Neural progenitor cell (in vitro differentiated cells): ENCODE measurements at regions not wholly inside any gene's neighbourhood (a gene's known extent, or its start where the extent isn't known, plus 50 kb on each side); places are given as distances from the start of the nearest gene placed in this dataset.

Experiments used
- DNase-seq: peaks from one replicate; pipeline ENCODE4 v3.0.0-alpha.2; 2016; ENCODE audit warnings: low spot score
- H2AFZ ChIP-seq: fragments of 200-600 bp; sonication (generic); replicated peaks from 2 replicates; pipeline ENCODE4 v1.6.1; 2016; ENCODE audit warnings: antibody characterized with exemption
- H3F3A ChIP-seq: fragments of 200-600 bp; sonication (generic); 2 replicates; pipeline ENCODE4 v1.6.1; 2016; ENCODE audit warnings: antibody characterized with exemption, low read depth
- H3K27ac ChIP-seq: fragments of 200-600 bp; sonication (generic); 2 replicates; pipeline ENCODE4 v1.5.1; 2016; ENCODE audit warnings: mild to moderate bottlenecking
- H3K27me3 ChIP-seq: fragments of 200-600 bp; sonication (generic); 2 replicates; pipeline ENCODE4 v1.6.1; 2016; ENCODE audit warnings: mild to moderate bottlenecking, moderate library complexity
- H3K36me3 ChIP-seq: fragments of 200-600 bp; sonication (generic); 2 replicates; pipeline ENCODE4 v1.5.1; 2016
- H3K4me1 ChIP-seq: fragments of 200-600 bp; sonication (generic); 2 replicates; pipeline ENCODE4 v1.6.1; 2016; ENCODE audit warnings: mixed run types
- H3K4me2 ChIP-seq: fragments of 200-600 bp; sonication (generic); 2 replicates; pipeline ENCODE4 v1.6.1; 2016
- H3K4me3 ChIP-seq: fragments of 200-600 bp; sonication (generic); 2 replicates; pipeline ENCODE4 v1.5.1; 2016
- H3K79me2 ChIP-seq: fragments of 200-600 bp; sonication (generic); 2 replicates; pipeline ENCODE4 v1.6.1; 2016; ENCODE audit warnings: low read depth
- H3K9ac ChIP-seq: fragments of 200-600 bp; sonication (generic); 2 replicates; pipeline ENCODE4 v1.6.1; 2016
- H3K9me3 ChIP-seq: fragments of 200-600 bp; sonication (generic); 2 replicates; pipeline ENCODE4 v1.5.1; 2016; ENCODE audit warnings: low read depth
- H4K20me1 ChIP-seq: fragments of 200-600 bp; sonication (generic); 2 replicates; pipeline ENCODE4 v1.6.1; 2016; ENCODE audit warnings: low read depth
- H3K27ac Mint-ChIP-seq: 3 replicates; pipeline ENCODE4 v1.8.0; 2021; ENCODE audit warnings: mixed read lengths
- H3K27me3 Mint-ChIP-seq: 2 replicates; pipeline ENCODE4 v1.8.0; 2022; ENCODE audit warnings: low read depth, mild to moderate bottlenecking, inconsistent platforms, moderate library complexity, mixed read lengths; ENCODE audit not compliant: insufficient read depth
- H3K36me3 Mint-ChIP-seq: 3 replicates; pipeline ENCODE4 v1.8.0; 2021; ENCODE audit warnings: mixed read lengths
- H3K4me1 Mint-ChIP-seq: 3 replicates; pipeline ENCODE4 v1.8.0; 2021; ENCODE audit warnings: mixed read lengths
- H3K4me3 Mint-ChIP-seq: 3 replicates; pipeline ENCODE4 v1.8.0; 2021; ENCODE audit warnings: mild to moderate bottlenecking, moderate library complexity, mixed read lengths
- H3K9me3 Mint-ChIP-seq: 3 replicates; pipeline ENCODE4 v1.8.0; 2020; ENCODE audit warnings: mixed read lengths
- EZH2 ChIP-seq: fragments of 200-600 bp; sonication (generic); IDR thresholded peaks from 2 replicates; pipeline ENCODE4 v1.6.1; 2017; ENCODE audit warnings: antibody characterized with exemption, mild to moderate bottlenecking, moderate library complexity
- EZH2phosphoT487 ChIP-seq: fragments of 200-600 bp; sonication (generic); IDR thresholded peaks from 2 replicates; pipeline ENCODE4 v1.6.1; 2017; ENCODE audit warnings: antibody characterized with exemption
- TF ChIP-seq, protein P1 (sequence below): fragments of 200-600 bp; sonication (generic); IDR thresholded peaks from 2 replicates; pipeline ENCODE4 v1.5.1; 2017; ENCODE audit warnings: antibody characterized with exemption, mild to moderate bottlenecking

DNA sequence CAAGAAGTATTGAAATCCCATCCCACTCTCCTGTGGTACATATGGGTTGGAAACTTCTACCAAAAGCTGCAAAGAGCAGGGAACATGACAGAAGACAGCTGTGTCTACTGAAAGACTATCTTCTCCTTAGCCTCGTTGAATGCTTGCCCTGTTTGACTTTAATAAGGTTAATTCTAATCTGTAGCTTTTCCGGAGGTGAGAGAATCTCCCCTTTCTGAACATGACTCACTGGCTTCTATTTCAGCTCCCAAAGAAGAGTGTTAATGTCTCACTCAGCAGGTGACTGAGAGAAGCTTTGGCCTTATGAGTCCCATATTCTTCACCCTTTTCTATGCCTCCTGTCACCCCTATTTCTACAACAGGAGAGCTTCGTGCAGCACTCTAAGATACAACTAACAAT lies 88.3 kb downstream of the HHIPL2 start:
- H3K27ac Mint-ChIP-seq: no peak overlapping the region
- H3K9ac ChIP-seq: no peak overlapping the region
- peaks cover 6% of the 10 kb centered on the region for H3K4me1 Mint-ChIP-seq
- no peaks in the 10 kb centered on the region for H3K27me3 ChIP-seq
- no peak overlapping the region for H3K4me2 ChIP-seq
- H3K27ac ChIP-seq: no peak overlapping the region
- H3K36me3 ChIP-seq: no peaks in the 10 kb centered on the region
- no peaks in the 10 kb centered on the region for H3K9me3 ChIP-seq
- no peak for DNase-seq
- H3F3A ChIP-seq: no peaks in the 10 kb centered on the region
- H4K20me1 ChIP-seq: no peaks in the 10 kb centered on the region
- H2AFZ ChIP-seq: no peak overlapping the region
- H3K9me3 Mint-ChIP-seq: peaks cover 10% of the 10 kb centered on the region
- H3K79me2 ChIP-seq: no peaks in the 10 kb centered on the region
- no peak overlapping the region for H3K4me3 Mint-ChIP-seq
- TF ChIP-seq EZH2phosphoT487: no peak
- TF ChIP-seq, protein P1, sequence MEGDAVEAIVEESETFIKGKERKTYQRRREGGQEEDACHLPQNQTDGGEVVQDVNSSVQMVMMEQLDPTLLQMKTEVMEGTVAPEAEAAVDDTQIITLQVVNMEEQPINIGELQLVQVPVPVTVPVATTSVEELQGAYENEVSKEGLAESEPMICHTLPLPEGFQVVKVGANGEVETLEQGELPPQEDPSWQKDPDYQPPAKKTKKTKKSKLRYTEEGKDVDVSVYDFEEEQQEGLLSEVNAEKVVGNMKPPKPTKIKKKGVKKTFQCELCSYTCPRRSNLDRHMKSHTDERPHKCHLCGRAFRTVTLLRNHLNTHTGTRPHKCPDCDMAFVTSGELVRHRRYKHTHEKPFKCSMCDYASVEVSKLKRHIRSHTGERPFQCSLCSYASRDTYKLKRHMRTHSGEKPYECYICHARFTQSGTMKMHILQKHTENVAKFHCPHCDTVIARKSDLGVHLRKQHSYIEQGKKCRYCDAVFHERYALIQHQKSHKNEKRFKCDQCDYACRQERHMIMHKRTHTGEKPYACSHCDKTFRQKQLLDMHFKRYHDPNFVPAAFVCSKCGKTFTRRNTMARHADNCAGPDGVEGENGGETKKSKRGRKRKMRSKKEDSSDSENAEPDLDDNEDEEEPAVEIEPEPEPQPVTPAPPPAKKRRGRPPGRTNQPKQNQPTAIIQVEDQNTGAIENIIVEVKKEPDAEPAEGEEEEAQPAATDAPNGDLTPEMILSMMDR: no peak
- TF ChIP-seq EZH2: no peak
- no peak overlapping the region for H3K4me3 ChIP-seq
- H3K4me1 ChIP-seq: no peaks in the 10 kb centered on the region
- H3K27me3 Mint-ChIP-seq: peaks cover 7% of the 10 kb centered on the region
- no peaks in the 10 kb centered on the region for H3K36me3 Mint-ChIP-seq

DNA sequence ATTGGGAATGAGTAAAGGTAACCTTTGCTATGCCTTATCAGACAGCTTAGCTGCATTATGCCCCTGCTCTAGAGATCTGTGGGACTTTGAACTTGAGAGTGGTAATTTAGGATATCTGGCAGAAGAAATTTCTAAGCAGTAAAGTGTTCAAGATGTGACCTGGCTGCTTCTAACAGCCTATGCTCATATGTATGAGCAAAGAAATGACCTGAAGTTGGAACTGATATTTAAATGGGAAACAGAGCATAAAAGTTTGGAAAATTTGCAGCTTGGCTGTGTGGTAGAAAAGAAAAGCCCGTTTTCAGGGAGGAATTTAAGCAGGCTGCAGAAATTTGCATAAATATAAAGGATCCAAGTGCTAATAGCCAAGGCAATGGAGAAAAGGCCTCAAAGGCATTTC lies 90.4 kb downstream of the HHIPL2 start:
- no peaks in the 10 kb centered on the region for H3K4me1 ChIP-seq
- Mint-ChIP-seq H3K36me3 (no peaks in the 10 kb centered on the region), H3K4me1 (peaks cover 15% of the 10 kb centered on the region), H3K27me3 (peaks cover 6% of the 10 kb centered on the region), H3K4me3 (no peak overlapping the region), H3K27ac (no peak overlapping the region), H3K9me3 (peaks cover 9% of the 10 kb centered on the region)
- no peak overlapping the region for H3K27ac ChIP-seq
- no peak overlapping the region for H3K4me2 ChIP-seq
- no peaks in the 10 kb centered on the region for H3K79me2 ChIP-seq
- no peaks in the 10 kb centered on the region for H3K36me3 ChIP-seq
- no peak for TF ChIP-seq EZH2phosphoT487
- TF ChIP-seq EZH2: no peak
- TF ChIP-seq, protein P1: no peak
- H3K27me3 ChIP-seq: no peaks in the 10 kb centered on the region
- DNase-seq: no peak
- H3F3A ChIP-seq: no peaks in the 10 kb centered on the region
- H3K9me3 ChIP-seq: no peaks in the 10 kb centered on the region
- no peak overlapping the region for H2AFZ ChIP-seq
- H3K9ac ChIP-seq: no peak overlapping the region
- H3K4me3 ChIP-seq: no peak overlapping the region
- H4K20me1 ChIP-seq: no peaks in the 10 kb centered on the region

DNA sequence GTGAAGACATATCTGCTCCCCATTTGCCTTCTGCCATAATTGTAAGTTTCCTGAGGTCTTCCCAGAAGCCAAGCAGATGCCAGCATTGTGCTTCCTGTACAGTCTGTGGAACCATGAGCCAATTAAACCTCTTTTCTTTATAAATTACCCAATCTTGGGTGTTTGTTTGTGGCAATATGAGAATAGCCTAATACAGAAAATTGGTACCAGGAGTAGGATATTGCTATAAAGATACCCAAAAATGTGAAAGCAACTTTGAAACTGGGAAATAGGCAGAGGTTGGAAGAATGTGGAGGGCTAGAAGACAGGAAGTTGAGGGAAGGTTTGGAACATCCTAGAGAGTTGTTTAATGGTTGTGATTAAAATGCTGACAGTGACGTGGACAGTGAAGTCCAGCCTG lies 90.8 kb downstream of the HHIPL2 start:
- Mint-ChIP-seq H3K4me1 (peaks cover 15% of the 10 kb centered on the region), H3K9me3 (peaks cover 9% of the 10 kb centered on the region), H3K27ac (no peak overlapping the region), H3K4me3 (no peak overlapping the region), H3K27me3 (peaks cover 7% of the 10 kb centered on the region), H3K36me3 (no peaks in the 10 kb centered on the region)
- no peak for DNase-seq
- H3K4me3 ChIP-seq: no peak overlapping the region
- no peak overlapping the region for H2AFZ ChIP-seq
- H3K36me3 ChIP-seq: no peaks in the 10 kb centered on the region
- H3F3A ChIP-seq: no peaks in the 10 kb centered on the region
- no peak overlapping the region for H3K9ac ChIP-seq
- H3K9me3 ChIP-seq: no peaks in the 10 kb centered on the region
- no peak overlapping the region for H3K4me2 ChIP-seq
- H3K27ac ChIP-seq: no peak overlapping the region
- no peaks in the 10 kb centered on the region for H3K79me2 ChIP-seq
- no peaks in the 10 kb centered on the region for H4K20me1 ChIP-seq
- H3K4me1 ChIP-seq: no peaks in the 10 kb centered on the region
- TF ChIP-seq, protein P1: no peak
- no peak for TF ChIP-seq EZH2
- TF ChIP-seq EZH2phosphoT487: no peak
- H3K27me3 ChIP-seq: no peaks in the 10 kb centered on the region
